OCI-LY7 (cell line): ENCODE measurements at regions not wholly inside any gene's neighbourhood (a gene's known extent, or its start where the extent isn't known, plus 50 kb on each side); places are given as distances from the start of the nearest gene placed in this dataset.

Source experiments
- BruUV-seq: library from RNA; stranded (reverse); fragments of 400-500 nt; replicated peaks from 2 replicates; lab custom pipeline; 2021; lab: Mats Ljungman, UMichigan
- CTCF ChIA-PET: fragments of 300-600 bp; sonication (Branson Sonifier 250); formaldehyde crosslinking; loops from one replicate; lab custom pipeline; 2022; ENCODE audit warnings: antibody characterized with exemption; ENCODE audit not compliant: unreplicated experiment; lab: Charles Lee
- POLR2A ChIA-PET: fragments of 300-600 bp; sonication (Branson Sonifier 250); formaldehyde crosslinking; loops from one replicate; lab custom pipeline; 2022; ENCODE audit warnings: antibody characterized with exemption; lab: Charles Lee
- DNase-seq: peaks from one replicate; pipeline ENCODE4 v3.0.0-alpha.2; 2015; ENCODE audit warnings: low spot score
- H2AFZ ChIP-seq: fragments of 200-600 bp; sonication (generic), shearing (Covaris generic); 2 replicates; pipeline ENCODE4 v1.6.1; 2014; ENCODE audit warnings: mild to moderate bottlenecking, antibody characterized with exemption, low read length, moderate library complexity
- H3K27ac ChIP-seq: fragments of 200-600 bp; sonication (generic); 2 replicates; pipeline ENCODE4 v1.5.1; 2014; ENCODE audit warnings: mixed run types, low read depth, mild to moderate bottlenecking, moderate library complexity, low read length, inconsistent platforms; ENCODE audit not compliant: poor library complexity, severe bottlenecking
- H3K36me3 ChIP-seq: fragments of 200-600 bp; sonication (generic); 2 replicates; pipeline ENCODE4 v1.6.1; 2014; ENCODE audit warnings: mild to moderate bottlenecking, antibody characterized with exemption, low read length, moderate library complexity, mixed read lengths; ENCODE audit not compliant: insufficient read depth
- H3K4me1 ChIP-seq: fragments of 200-600 bp; sonication (generic); 2 replicates; pipeline ENCODE4 v1.5.1; 2014; ENCODE audit warnings: mild to moderate bottlenecking, low read length; ENCODE audit not compliant: insufficient read depth, poor library complexity, severe bottlenecking
- H3K4me2 ChIP-seq: fragments of 200-600 bp; sonication (generic); 2 replicates; pipeline ENCODE4 v1.6.1; 2014; ENCODE audit warnings: mild to moderate bottlenecking, low read length
- H3K4me3 ChIP-seq: fragments of 200-600 bp; sonication (generic); 2 replicates; pipeline ENCODE4 v1.5.1; 2014; ENCODE audit warnings: mild to moderate bottlenecking, low read depth, low read length; ENCODE audit not compliant: poor library complexity, severe bottlenecking
- H3K79me2 ChIP-seq: fragments of 200-600 bp; sonication (generic); 2 replicates; pipeline ENCODE4 v1.6.1; 2016; ENCODE audit warnings: low read depth, mild to moderate bottlenecking, low read length, moderate library complexity, mixed read lengths; ENCODE audit not compliant: insufficient read depth
- H3K9me2 ChIP-seq: fragments of 200-600 bp; sonication (generic); 2 replicates; pipeline ENCODE4 v1.6.1; 2016; ENCODE audit warnings: mild to moderate bottlenecking, low read length, mixed read lengths; ENCODE audit not compliant: insufficient read depth
- H3K9me3 ChIP-seq: fragments of 200-600 bp; sonication (generic); 2 replicates; pipeline ENCODE4 v1.6.1; 2014; ENCODE audit warnings: mild to moderate bottlenecking, mixed run types, low read length, mixed read lengths
- H4K20me1 ChIP-seq: fragments of 200-600 bp; sonication (generic); 2 replicates; pipeline ENCODE4 v1.6.1; 2014; ENCODE audit warnings: mild to moderate bottlenecking, antibody characterized with exemption, low read length, moderate library complexity, mixed read lengths; ENCODE audit not compliant: insufficient read depth
- CTCF ChIP-seq: fragments of 200-600 bp; sonication (generic); conservative IDR thresholded peaks from 2 replicates; pipeline ENCODE4 v1.5.1; 2014; ENCODE audit warnings: mild to moderate bottlenecking, antibody characterized with exemption, low read length, moderate library complexity, mixed read lengths
- EZH2phosphoT487 ChIP-seq: fragments of 200-600 bp; sonication (generic); IDR thresholded peaks from 2 replicates; pipeline ENCODE4 v1.6.1; 2018; ENCODE audit warnings: low read depth, borderline replicate concordance, mild to moderate bottlenecking, mixed run types, antibody characterized with exemption, low read length, moderate library complexity, mixed read lengths
- intact Hi-C: fragments of 100-400 bp; cut with micrococcal nuclease; formaldehyde crosslinking; loops from one replicate; pipeline ENCODE4 v1.10.0; 2022; ENCODE audit not compliant: unreplicated experiment

DNA sequence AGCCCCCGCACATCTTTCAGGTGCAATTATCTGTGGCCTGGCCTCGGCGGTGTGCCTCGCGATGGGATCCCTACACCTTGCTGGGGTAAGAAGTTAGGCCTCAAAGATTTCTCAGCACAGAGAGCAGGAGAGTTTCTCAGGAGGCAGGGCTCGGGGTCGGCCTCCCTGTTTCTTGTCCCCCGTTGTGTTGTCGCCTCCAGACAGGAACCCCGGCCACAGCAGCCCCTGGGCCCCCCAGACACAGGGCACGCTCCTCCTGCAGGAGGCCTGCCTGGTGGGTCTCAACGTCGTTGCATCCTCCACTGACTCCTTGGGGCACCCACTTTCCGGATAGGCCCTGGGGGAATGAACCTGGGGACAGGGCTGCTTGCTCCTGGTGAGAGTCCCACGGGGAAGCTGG is 229.1 kb upstream of the SHH start:
- H4K20me1 ChIP-seq = no peaks in the 10 kb centered on the region

DNA sequence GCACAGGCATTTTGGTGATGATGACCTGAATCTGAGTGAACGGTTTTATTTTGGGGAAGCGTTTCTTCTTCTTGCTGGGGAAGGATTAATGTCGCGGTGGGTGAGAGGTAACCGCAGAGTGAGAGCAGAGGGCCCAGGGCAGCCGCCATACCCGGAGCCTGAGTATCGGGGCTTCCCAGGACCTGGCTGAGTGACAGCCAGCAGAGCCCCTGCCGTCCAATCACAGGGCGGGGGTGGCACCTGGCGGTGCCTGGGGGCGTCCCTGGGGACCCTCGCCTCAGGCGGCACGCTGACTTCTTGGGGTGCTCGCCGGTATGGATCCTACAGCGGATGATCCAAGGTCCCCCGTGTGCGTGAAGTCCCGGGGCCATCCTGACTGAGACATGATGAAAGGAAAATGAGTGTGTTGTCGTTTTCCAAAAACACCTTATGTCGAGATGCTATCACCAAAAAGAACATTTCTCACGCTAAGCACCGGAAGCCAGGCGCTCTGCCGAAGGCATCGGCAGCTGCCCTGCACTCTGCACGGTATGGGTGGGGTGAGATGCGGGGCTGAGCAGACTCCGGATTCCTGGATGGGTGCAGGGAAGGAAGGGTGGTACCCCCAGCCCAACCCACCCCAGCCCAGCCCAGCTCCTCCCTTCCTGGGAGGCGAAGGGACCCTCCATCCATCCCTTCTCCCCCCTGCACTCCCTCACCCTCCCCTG is 227.9 kb upstream of the SHH start:
- H2AFZ ChIP-seq = no peak overlapping the region
- intact Hi-C loops = no loop called here
- H3K9me3 ChIP-seq = no peaks in the 10 kb centered on the region
- no peak for TF ChIP-seq CTCF
- TF ChIP-seq EZH2phosphoT487 = no peak
- CTCF ChIA-PET = no interaction called here
- H3K79me2 ChIP-seq = no peaks in the 10 kb centered on the region
- no peaks in the 10 kb centered on the region for H4K20me1 ChIP-seq
- H3K4me2 ChIP-seq = no peak overlapping the region
- no peaks in the 10 kb centered on the region for H3K36me3 ChIP-seq
- BruUV-seq = no TSS peak
- no peaks in the 10 kb centered on the region for H3K9me2 ChIP-seq
- POLR2A ChIA-PET = no interaction called here
- H3K27ac ChIP-seq = no peak overlapping the region
- H3K4me1 ChIP-seq = no peaks in the 10 kb centered on the region
- no peak overlapping the region for H3K4me3 ChIP-seq
- no peak for DNase-seq

More for the DNA sequence above, 229.1 kb upstream of the SHH start:
- Histone ChIP-seq H3K9me2 (no peaks in the 10 kb centered on the region), H3K9me3 (no peaks in the 10 kb centered on the region), H3K4me1 (no peaks in the 10 kb centered on the region), H3K4me3 (no peak overlapping the region), H2AFZ (no peak overlapping the region), H3K36me3 (no peaks in the 10 kb centered on the region), H3K4me2 (no peak overlapping the region), H3K27ac (no peak overlapping the region), H3K79me2 (no peaks in the 10 kb centered on the region)
- BruUV-seq = no TSS peak
- ChIA-PET POLR2A (no interaction called here), CTCF (no interaction called here)
- intact Hi-C loops = no loop called here
- TF ChIP-seq EZH2phosphoT487 = no peak
- TF ChIP-seq CTCF = no peak
- DNase-seq = no peak

- Histone ChIP-seq H2AFZ (no peak overlapping the region), H3K4me2 (no peak overlapping the region), H3K9me3 (no peaks in the 10 kb centered on the region), H3K4me1 (peaks cover 6% of the 10 kb centered on the region), H4K20me1 (no peaks in the 10 kb centered on the region), H3K27ac (no peak overlapping the region), H3K79me2 (no peaks in the 10 kb centered on the region), H3K36me3 (no peaks in the 10 kb centered on the region), H3K4me3 (no peak overlapping the region), H3K9me2 (no peaks in the 10 kb centered on the region)
- POLR2A ChIA-PET = no interaction called here
- TF ChIP-seq EZH2phosphoT487 (no peak), CTCF (no peak)
- BruUV-seq = no TSS peak
- DNase-seq = no peak
- CTCF ChIA-PET = no interaction called here
- intact Hi-C loops = no loop called here
Observed at GRCh38 chr7:156039194-156039593, 226.9 kb upstream of the SHH start.
